HG03571 (cell line): ENCODE measurements at regions not wholly inside any gene's neighbourhood (a gene's known extent, or its start where the extent isn't known, plus 50 kb on each side); places are given as distances from the start of the nearest gene placed in this dataset.
A peak's percentile ranks its signal among the peaks of the same experiment; 100 is the strongest.

Experiments
- ATAC-seq: cut with Tn5 transposase; IDR thresholded peaks from one replicate; pipeline ENCODE4 v1.9.1; 2021; ENCODE audit not compliant: unreplicated experiment

DNA sequence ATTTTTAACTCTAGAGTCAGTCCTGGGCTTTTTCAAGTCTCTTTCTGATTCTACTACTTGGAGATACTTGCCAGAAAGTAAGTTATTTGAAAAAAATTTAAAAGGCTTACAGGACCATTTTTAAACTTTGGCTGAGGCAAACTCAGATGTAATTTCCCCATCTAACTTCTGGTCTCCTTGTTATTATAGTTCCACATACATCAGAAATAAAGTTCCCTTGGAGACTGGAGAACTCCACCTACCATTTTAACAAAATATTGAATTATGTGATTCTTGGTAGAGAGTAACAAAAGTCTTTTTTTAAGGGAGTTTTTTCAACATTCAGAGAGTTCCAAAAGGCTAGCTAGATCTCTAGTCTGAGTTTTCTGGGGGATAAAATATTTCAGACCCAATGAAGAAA lies 56.3 kb upstream of the SNX2 start:
- no peak for ATAC-seq

GRCh38 chr5:122719991-122720746 lies 54.7 kb upstream of the SNX2 start:
- ATAC-seq: no peak

- no peak for ATAC-seq
These were observed 53.8 kb upstream of the SNX2 start for GRCh38 chr5:122721127-122721526.

GRCh38 chr5:122722341-122722740 lies 52.5 kb upstream of the SNX2 start:
- no peak for ATAC-seq

DNA sequence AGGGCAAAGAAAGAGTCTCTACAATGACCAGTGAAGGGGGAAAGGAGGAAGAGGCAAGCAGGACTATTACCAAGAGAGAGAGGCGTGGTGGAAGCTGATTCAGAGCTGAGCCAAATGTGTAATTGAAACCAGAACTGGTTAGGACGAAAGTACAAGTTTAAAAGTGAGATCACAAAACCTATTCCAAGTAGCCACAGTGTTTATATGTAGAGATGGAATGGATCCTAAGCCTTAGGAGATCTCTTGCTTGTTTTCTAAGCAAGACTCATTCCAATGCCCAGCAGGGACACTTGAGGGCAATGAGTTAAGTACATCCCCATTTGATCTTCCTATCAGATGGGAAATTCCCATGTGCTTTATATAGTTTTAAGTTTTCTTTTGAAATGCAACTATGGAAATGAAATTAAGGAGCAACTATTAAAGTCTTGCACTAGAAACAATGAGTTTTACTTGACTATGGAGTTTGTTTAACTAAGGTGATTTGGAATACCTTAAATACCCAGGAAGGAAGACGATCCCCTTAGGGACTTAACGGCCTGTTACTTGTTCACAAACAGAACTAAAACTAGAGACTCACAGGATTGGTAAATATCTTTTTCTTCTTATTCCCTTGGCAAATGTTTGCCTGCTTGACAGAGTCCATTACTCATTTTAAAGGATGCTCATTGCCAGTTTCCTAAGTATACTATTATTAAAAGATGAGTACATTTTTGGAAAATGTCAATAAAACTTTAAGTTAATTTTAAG lies 51.1 kb upstream of the SNX2 start:
- ATAC-seq: peak; percentile 96
